Fibroblast of lung (primary cell): ENCODE measurements at regions not wholly inside any gene's neighbourhood (a gene's known extent, or its start where the extent isn't known, plus 50 kb on each side); places are given as distances from the start of the nearest gene placed in this dataset.

Source experiments
- CTCF ChIP-seq, 2 donors: IDR thresholded peaks in 1 of 2; conservative IDR thresholded peaks in 1 of 2; 1 replicate in 1 of 2; 2 replicates in 1 of 2; pipeline ENCODE4 v1.5.1; 2011 to 2012; ENCODE audit warnings: low read length in 2 of 2, control low read depth in 1 of 2, inconsistent platforms in 1 of 2, low read depth in 1 of 2, mild to moderate bottlenecking in 1 of 2
- EZH2 ChIP-seq: IDR thresholded peaks from 2 replicates; pipeline ENCODE4 v1.5.1; 2012; ENCODE audit warnings: low read length, control low read depth, mild to moderate bottlenecking; ENCODE audit errors: missing control alignments

DNA sequence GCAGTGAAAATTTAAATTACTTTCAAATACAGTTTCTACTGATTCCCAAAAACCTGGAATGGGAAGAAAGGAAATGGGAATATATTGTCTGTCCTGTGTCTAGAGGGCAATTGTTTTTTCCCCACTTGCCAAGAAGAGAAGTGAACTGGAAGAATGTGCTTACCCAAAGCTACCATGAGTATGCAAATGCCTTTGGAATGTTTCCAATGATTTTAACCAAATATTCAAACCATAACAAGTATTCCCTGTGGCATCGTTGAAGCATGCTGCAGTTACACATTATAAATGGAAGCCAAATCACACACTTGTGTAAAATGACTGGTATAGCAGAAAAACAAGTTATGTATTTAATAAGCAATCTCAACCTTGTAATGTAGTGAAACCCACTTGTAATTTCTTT, 368.2 kb downstream of the GBE1 start:
- TF ChIP-seq CTCF (conservative IDR thresholded peaks at IDR 0.05 in 1 of 2, IDR thresholded peaks at IDR 0.05 in 1 of 2; ENCODE audit: low read depth in 1 of 2, low read length in 2 of 2) (no peak), EZH2 (no peak)
